ENCODE measurements at regions not wholly inside any gene's neighbourhood (a gene's known extent, or its start where the extent isn't known, plus 50 kb on each side); places are given as distances from the start of the nearest gene placed in this dataset.

DNA sequence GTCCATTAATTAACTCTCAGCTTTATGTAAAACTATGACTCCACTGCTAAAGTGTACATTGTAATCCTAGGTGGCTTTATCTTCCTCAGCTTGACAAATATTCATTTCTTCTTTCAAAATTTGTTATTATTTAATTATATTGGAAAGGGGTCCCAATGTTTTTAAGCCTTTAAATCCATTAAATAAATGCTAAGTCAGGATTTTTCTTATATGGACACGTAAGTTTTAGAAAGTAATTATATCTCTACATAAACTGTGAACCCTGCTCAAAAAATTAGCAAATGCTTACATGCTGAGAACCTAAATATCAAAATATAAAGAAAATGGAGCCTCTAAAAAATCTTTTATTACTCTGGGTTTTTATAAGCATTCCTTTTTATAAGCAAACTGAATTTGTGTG lies 78.2 kb upstream of the MIR17HG start:
- in situ Hi-C loops (cut with MboI; ENCODE audit: low pct_ligation_motif_present in 1 of 4, low pct_unique_long_range_greater_than_20kb in 1 of 4, low sequenced_read_pairs in 3 of 4), result no loop called here
- 88 to 94% methylated on average over 1 of the region's 1 CpG for WGBS, 2 donors (ENCODE audit: low coverage in 1 of 2)
- no peak overlapping the region for H3K27ac ChIP-seq
- DNase-seq, result no peak
- no peak for TF ChIP-seq EP300 (IDR thresholded peaks at IDR 0.05; ENCODE audit: low read depth)
- TF ChIP-seq CTCF (IDR thresholded peaks at IDR 0.05), result no peak
- TF ChIP-seq POLR2A (IDR thresholded peaks at IDR 0.05), result no peak
- TF ChIP-seq POLR2AphosphoS5 (IDR thresholded peaks at IDR 0.05), result no peak
- no peaks in the 10 kb centered on the region for H3K4me1 ChIP-seq
- no peaks in the 10 kb centered on the region for H3K9me3 ChIP-seq
- H3K27me3 ChIP-seq, result no peaks in the 10 kb centered on the region
- intact Hi-C loops (cut with DNase I; ENCODE audit: low total_unique reads), result no loop called here
- no peak overlapping the region for H3K4me3 ChIP-seq
- H3K36me3 ChIP-seq, result no peaks in the 10 kb centered on the region

DNA sequence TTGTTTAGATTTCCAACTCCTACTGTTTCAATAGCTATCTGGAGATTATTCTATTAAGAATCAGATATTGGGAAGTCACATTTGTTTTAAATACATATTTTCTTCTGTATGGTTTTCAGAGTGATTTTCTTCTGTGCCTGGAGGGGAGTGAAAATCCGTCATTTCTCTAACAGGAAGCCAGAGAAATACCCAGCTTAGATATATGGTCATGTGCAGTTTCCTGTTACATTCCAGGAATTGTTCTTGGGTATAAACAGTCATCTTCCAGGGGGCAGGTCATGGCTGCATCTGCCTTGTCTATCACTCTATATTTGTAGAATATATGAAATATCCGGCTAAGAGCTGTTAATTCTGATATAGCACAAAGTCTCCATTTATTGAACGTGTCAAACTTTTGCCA lies 77.5 kb upstream of the MIR17HG start:
- WGBS, 2 donors (ENCODE audit: low coverage in 1 of 2), result 54 to 69% methylated on average over 2 to 3 of the region's 3 CpGs
- DNase-seq, result no peak
- Histone ChIP-seq H3K9me3 (no peaks in the 10 kb centered on the region), H3K4me1 (no peaks in the 10 kb centered on the region), H3K27ac (no peak overlapping the region), H3K36me3 (no peaks in the 10 kb centered on the region), H3K4me3 (no peak overlapping the region), H3K27me3 (no peaks in the 10 kb centered on the region)
- in situ Hi-C loops (cut with MboI; ENCODE audit: low pct_ligation_motif_present in 1 of 4, low pct_unique_long_range_greater_than_20kb in 1 of 4, low sequenced_read_pairs in 3 of 4) (no loop called here), intact Hi-C loops (cut with DNase I; ENCODE audit: low total_unique reads) (no loop called here)
- no peak for TF ChIP-seq POLR2A (IDR thresholded peaks at IDR 0.05)
- TF ChIP-seq CTCF (IDR thresholded peaks at IDR 0.05), result no peak
- no peak for TF ChIP-seq EP300 (IDR thresholded peaks at IDR 0.05; ENCODE audit: low read depth)
- TF ChIP-seq POLR2AphosphoS5 (IDR thresholded peaks at IDR 0.05), result no peak

DNA sequence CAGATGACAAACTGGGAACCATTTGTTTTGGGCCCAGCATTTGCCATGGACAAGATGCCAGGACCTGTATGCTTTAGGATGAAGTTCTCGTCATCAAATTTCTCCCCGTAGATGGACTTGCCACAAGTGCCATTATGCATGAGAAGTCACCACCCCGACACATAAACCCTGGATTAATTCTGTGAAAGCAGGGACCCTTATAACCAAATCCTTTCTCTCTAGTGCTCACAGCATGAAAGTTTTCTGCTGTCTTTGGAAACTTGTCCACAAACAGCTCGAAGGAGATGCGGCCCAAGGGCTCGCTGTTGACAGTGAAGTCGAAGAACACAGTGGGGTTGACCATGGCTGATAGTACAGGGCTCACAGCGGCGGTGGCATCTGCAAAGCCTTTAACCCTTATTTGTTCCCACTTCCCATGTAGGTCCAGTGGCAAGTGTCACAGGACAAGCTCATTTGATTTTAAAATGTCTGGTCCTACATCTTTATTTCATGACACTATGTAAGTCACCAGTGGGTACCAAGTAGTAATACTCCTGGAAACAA lies 75.2 kb upstream of the MIR17HG start:
- in situ Hi-C loops (cut with MboI; ENCODE audit: low pct_ligation_motif_present in 1 of 4, low pct_unique_long_range_greater_than_20kb in 1 of 4, low sequenced_read_pairs in 3 of 4), result no loop called here
- DNase-seq, result no peak
- intact Hi-C loops (cut with DNase I; ENCODE audit: low total_unique reads), result no loop called here
- no peak overlapping the region for H3K27ac ChIP-seq
- no peaks in the 10 kb centered on the region for H3K4me1 ChIP-seq
- no peaks in the 10 kb centered on the region for H3K27me3 ChIP-seq
- H3K36me3 ChIP-seq, result no peaks in the 10 kb centered on the region
- H3K9me3 ChIP-seq, result no peaks in the 10 kb centered on the region
- TF ChIP-seq EP300 (IDR thresholded peaks at IDR 0.05; ENCODE audit: low read depth) (no peak), POLR2A (IDR thresholded peaks at IDR 0.05) (no peak), POLR2AphosphoS5 (IDR thresholded peaks at IDR 0.05) (no peak), CTCF (IDR thresholded peaks at IDR 0.05) (no peak)
- H3K4me3 ChIP-seq, result no peak overlapping the region
- WGBS, 2 donors (ENCODE audit: low coverage in 1 of 2), result 87 to 100% methylated on average over 2 to 9 of the region's 9 CpGs

GRCh38 chr13:91273675-91274074 lies 73.8 kb upstream of the MIR17HG start:
- Histone ChIP-seq H3K9me3 (no peaks in the 10 kb centered on the region), H3K36me3 (no peaks in the 10 kb centered on the region), H3K27ac (no peak overlapping the region), H3K27me3 (no peaks in the 10 kb centered on the region), H3K4me1 (no peaks in the 10 kb centered on the region), H3K4me3 (no peak overlapping the region)
- intact Hi-C loops (cut with DNase I; ENCODE audit: low total_unique reads), result no loop called here
- no peak for DNase-seq
- TF ChIP-seq CTCF (IDR thresholded peaks at IDR 0.05), result no peak
- no peak for TF ChIP-seq EP300 (IDR thresholded peaks at IDR 0.05; ENCODE audit: low read depth)
- no peak for TF ChIP-seq POLR2AphosphoS5 (IDR thresholded peaks at IDR 0.05)
- TF ChIP-seq POLR2A (IDR thresholded peaks at IDR 0.05), result no peak
- 75 to 77% methylated on average over 3 of the region's 3 CpGs for WGBS, 2 donors (ENCODE audit: low coverage in 1 of 2)
- in situ Hi-C loops (cut with MboI; ENCODE audit: low pct_ligation_motif_present in 1 of 4, low pct_unique_long_range_greater_than_20kb in 1 of 4, low sequenced_read_pairs in 3 of 4), result no loop called here
